AG09319 (cell line): ENCODE measurements at regions not wholly inside any gene's neighbourhood (a gene's known extent, or its start where the extent isn't known, plus 50 kb on each side); places are given as distances from the start of the nearest gene placed in this dataset.

Experiments used
- DNase-seq: peaks from one replicate; pipeline ENCODE4 v3.0.0-alpha.2; 2010; ENCODE audit warnings: low read depth; ENCODE audit errors: extremely low read depth
- TF ChIP-seq, protein P1 (sequence below): IDR thresholded peaks from 2 replicates; pipeline ENCODE4 v1.5.1; 2011; ENCODE audit warnings: low read depth, mild to moderate bottlenecking, inconsistent platforms, low read length, moderate library complexity

DNA sequence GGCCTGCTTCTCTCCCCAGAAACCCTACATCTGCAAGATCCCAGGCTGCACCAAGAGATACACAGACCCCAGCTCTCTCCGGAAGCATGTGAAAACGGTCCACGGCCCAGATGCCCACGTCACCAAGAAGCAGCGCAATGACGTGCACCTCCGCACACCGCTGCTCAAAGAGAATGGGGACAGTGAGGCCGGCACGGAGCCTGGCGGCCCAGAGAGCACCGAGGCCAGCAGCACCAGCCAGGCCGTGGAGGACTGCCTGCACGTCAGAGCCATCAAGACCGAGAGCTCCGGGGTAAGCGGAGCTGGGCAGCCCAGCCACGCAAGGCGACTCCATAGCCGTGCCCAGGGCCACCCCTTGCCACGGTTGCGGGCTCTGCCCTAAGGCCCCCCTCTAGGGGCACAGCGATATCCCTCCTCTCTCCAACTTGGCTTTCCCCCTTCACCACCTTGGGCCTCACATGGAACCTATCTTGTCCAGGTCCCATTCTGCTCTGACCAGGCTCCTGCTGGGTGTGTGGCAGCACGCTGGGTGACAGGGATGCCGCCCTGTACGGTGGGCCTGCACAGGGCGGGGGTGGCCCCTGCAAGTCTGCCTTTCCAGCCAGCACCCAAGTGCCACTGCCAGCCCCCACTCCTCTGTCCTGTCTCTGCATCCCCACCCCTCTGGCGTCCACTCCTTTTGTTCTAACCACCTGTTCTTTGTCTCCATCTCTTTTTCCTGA lies 248.9 kb downstream of the GLI2 start:
- DNase-seq: no peak
- TF ChIP-seq, protein P1, sequence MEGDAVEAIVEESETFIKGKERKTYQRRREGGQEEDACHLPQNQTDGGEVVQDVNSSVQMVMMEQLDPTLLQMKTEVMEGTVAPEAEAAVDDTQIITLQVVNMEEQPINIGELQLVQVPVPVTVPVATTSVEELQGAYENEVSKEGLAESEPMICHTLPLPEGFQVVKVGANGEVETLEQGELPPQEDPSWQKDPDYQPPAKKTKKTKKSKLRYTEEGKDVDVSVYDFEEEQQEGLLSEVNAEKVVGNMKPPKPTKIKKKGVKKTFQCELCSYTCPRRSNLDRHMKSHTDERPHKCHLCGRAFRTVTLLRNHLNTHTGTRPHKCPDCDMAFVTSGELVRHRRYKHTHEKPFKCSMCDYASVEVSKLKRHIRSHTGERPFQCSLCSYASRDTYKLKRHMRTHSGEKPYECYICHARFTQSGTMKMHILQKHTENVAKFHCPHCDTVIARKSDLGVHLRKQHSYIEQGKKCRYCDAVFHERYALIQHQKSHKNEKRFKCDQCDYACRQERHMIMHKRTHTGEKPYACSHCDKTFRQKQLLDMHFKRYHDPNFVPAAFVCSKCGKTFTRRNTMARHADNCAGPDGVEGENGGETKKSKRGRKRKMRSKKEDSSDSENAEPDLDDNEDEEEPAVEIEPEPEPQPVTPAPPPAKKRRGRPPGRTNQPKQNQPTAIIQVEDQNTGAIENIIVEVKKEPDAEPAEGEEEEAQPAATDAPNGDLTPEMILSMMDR: no peak

DNA sequence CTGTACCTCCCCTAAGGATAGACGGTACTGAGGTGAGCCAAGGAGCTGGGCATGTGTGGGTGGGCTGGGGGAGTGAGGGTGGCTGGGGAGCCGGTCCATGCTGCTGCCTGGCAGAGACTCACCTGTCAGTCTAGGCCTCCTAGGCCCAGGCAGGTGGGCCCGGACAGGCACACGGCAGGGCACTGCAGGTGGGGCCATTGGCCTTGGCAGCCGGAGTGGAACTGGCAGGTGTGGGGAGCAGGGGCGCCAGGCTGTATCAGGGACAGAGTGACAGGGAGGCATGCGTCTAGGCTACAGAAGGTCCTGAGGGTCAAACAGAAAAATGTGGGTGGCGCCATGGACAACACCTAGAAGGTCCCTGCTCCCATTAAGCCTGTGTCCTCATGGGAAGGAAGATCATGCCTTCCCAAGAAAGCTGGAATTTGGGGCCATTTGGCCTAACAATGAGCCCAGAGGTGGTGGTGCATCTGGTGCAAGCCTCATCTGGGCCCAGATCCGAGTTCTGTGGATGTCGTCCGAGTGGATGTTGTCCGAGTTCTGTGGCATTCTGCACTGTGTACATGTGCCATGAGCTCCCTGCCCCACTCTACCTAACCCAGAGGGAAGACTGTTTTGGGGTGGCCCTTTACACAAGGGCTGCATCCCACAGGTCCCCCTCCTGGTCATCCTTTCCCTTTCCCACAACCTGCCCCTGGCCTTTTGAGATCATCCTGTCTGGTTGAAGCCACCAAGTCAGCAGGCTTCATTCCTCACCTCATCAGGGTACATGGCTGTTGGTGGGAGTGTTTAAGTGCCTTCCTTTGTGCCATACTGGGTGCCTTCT lies 249.7 kb downstream of the GLI2 start:
- DNase-seq: no peak
- TF ChIP-seq, protein P1: no peak

DNA sequence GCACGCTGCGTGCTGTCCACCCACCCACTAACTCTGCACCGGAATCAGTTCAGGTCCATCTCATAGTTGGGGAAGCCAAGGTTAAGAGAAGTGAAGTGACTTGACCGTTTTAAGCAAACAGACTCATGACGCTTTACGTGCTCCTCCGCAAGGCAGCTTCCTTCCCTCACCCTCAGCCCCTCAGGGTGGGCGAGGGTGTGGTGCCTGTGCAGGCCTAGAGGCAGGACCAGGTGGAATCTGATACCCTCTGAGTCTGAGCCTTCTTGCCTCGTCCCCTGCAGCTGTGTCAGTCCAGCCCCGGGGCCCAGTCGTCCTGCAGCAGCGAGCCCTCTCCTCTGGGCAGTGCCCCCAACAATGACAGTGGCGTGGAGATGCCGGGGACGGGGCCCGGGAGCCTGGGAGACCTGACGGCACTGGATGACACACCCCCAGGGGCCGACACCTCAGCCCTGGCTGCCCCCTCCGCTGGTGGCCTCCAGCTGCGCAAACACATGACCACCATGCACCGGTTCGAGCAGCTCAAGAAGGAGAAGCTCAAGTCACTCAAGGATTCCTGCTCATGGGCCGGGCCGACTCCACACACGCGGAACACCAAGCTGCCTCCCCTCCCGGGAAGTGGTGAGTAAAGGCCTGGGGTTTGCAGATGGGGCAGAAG lies 250.5 kb downstream of the GLI2 start:
- TF ChIP-seq, protein P1: no peak
- DNase-seq: no peak

DNA sequence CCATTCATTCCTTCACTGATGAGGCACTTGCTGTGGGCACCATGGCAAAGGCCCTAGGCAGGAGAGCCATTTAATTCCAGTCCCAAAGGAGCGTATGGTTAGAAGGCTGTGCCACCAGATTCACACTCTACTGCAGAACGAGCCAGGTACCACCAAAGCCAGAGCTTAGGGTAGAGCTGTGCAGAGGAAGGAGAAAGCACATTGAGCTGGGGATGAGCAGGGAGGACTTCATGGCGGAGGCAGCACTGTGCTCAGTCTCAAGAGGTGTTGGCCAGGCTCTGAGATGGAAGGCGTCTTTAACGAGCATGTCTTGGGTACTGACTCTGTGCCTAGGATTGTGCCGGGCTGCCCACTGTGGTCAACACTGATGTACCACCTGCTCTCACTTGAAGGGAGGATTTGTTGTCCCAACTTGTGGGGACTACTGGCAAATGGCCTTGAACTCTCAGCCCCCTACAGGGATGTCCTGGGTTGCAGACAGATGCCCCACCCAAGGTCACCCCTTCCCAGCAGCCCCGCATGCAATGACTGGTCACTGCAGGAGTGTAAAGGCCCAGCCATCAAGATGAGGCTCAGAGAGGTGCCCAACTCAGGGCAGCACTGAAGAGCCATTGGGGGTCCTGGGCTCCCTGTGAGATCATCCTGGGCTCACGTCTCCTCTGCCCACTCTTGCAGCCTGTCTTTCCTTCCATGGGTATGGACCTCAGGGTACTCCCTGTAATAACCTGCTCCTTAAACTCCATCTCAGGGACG lies 251.4 kb downstream of the GLI2 start:
- TF ChIP-seq, protein P1: no peak

DNA sequence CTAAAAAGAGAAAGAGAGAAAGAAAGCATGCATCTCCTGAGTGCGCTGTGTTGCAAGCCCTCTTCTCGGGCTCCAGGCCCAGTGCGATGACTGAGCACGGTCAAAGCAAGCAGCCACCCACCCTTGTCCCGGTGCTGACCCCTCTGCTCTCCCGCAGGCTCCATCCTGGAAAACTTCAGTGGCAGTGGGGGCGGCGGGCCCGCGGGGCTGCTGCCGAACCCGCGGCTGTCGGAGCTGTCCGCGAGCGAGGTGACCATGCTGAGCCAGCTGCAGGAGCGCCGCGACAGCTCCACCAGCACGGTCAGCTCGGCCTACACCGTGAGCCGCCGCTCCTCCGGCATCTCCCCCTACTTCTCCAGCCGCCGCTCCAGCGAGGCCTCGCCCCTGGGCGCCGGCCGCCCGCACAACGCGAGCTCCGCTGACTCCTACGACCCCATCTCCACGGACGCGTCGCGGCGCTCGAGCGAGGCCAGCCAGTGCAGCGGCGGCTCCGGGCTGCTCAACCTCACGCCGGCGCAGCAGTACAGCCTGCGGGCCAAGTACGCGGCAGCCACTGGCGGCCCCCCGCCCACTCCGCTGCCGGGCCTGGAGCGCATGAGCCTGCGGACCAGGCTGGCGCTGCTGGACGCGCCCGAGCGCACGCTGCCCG lies 252.5 kb downstream of the GLI2 start:
- TF ChIP-seq, protein P1: no peak
- DNase-seq: no peak

More for the DNA sequence above, 251.4 kb downstream of the GLI2 start:
- DNase-seq: no peak

DNA sequence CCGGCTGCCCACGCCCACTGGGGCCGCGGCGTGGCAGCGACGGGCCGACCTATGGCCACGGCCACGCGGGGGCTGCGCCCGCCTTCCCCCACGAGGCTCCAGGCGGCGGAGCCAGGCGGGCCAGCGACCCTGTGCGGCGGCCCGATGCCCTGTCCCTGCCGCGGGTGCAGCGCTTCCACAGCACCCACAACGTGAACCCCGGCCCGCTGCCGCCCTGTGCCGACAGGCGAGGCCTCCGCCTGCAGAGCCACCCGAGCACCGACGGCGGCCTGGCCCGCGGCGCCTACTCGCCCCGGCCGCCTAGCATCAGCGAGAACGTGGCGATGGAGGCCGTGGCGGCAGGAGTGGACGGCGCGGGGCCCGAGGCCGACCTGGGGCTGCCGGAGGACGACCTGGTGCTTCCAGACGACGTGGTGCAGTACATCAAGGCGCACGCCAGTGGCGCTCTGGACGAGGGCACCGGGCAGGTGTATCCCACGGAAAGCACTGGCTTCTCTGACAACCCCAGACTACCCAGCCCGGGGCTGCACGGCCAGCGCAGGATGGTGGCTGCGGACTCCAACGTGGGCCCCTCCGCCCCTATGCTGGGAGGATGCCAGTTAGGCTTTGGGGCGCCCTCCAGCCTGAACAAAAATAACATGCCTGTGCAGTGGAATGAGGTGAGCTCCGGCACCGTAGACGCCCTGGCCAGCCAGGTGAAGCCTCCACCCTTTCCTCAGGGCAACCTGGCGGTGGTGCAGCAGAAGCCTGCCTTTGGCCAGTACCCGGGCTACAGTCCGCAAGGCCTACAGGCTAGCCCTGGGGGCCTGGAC lies 253.2 kb downstream of the GLI2 start:
- TF ChIP-seq, protein P1: no peak

More for the DNA sequence above, 253.2 kb downstream of the GLI2 start:
- no peak for DNase-seq
